ENCODE measurements at regions not wholly inside any gene's neighbourhood (a gene's known extent, or its start where the extent isn't known, plus 50 kb on each side); places are given as distances from the start of the nearest gene placed in this dataset.
"Not testable (repeated sequence)": the region's sequence is repeated elsewhere in the genome, so short reads cannot be mapped to it uniquely, and the experiment has no call there.

DNA sequence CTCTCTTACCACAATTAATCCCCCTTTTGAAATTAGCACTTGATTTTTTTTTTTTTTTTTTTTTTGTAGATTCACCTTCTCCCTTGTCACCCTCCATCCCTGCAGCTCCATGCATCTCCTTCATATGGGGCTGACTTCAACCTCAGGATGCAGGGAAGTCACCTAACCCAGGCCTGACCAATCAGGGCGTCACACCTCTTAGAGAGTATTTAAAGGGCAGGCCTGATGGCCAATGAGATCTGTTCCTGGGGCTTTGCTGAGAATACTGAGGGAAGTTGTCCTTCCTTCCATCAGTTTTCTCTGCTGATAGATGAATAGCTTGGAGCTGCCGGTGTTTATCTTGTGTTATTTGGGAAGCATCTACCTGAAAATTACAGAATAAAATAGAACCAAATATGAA is 1104.7 kb upstream of the TMEM132C start:
- no peak for DNase-seq

GRCh38 chr12:127162902-127163301 is 1104.1 kb upstream of the TMEM132C start:
- DNase-seq = no peak

DNA sequence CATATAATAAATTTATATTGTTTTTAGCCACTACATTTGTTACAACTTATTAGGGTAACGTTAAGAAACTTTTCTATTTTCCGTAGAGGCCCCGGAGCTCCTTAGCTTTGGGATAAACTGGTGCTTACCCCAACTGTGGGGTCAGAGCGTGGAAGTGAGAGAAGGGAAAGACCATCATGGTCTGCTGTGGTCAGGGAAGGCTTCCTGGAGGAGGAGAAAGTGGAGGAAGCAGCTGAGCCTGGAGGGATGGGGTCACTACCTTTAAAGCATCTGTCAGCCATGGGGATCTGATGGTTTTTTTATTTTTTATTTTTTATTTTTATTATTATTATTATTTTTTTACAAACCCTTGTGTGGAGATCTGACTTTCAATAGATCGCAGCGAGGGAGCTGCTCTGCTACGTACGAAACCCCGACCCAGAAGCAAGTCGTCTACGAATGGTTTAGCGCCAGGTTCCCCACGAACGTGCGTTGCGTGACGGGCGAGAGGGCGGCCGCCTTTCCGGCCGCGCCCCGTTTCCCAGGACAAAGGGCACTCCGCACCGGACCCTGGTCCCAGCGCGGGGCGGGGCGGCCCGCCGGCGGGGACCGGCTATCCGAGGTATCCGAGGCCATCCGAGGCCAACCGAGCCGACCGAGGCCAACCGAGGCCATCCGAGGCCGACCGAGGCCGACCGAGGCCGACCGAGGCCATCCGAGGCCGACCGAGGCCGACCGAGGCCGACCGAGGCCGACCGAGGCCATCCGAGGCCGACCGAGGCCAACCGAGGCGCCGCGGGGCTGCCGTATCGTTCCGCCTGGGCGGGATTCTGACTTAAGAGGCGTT is 1101.2 kb upstream of the TMEM132C start:
- DNase-seq = no peak

- DNase-seq = no peak
These were observed 1097.4 kb upstream of the TMEM132C start for GRCh38 chr12:127169321-127170181.

GRCh38 chr12:127170226-127171180 is 1096.5 kb upstream of the TMEM132C start:
- DNase-seq = no peak

DNA sequence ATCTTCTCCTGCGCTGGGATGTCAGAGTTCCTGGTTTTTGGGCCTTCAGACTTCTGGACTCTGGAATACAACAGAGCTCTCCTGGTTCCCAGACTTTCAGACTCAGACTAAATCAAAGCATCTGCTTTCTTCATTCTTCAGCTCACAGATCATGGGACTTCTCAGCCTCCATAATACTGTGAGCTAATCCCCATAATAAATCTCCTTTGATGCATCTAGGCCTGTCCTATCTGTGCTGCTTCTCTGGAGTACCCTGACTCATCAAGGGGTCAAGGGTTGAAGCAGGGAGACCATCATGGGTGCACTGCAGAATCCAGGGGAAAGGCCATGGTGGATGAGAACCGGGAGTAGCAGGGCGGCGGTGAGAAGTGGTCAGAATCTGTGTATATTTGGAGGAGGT is 1094.1 kb upstream of the TMEM132C start:
- no peak for DNase-seq

- not testable (repeated sequence) for DNase-seq
These were observed 1093.0 kb upstream of the TMEM132C start for GRCh38 chr12:127173971-127174370.

- no peak for DNase-seq
These were observed 1092.1 kb upstream of the TMEM132C start for GRCh38 chr12:127174881-127175280.

- DNase-seq = no peak
These were observed 1091.6 kb upstream of the TMEM132C start for GRCh38 chr12:127175361-127175760.

GRCh38 chr12:127176804-127177203 is 1090.2 kb upstream of the TMEM132C start:
- DNase-seq = no peak

DNA sequence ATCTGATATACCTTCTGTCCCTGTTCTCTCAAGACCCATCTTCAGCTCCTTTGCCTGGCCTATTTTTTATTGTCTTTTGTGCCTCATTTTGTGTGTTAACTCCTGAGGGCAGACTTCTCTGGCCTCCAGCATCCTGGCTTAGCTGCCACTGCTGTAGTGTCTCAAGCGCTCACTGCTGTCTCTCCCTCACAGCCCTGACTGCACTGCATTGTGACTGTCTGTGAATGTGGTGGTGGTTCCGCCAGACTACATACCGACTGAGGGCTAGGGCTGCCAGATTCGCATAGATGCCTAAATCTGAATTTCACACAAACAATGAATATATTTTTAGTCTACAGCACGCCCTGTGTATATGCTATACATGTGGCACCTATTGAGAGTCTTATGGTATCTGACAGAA is 1088.9 kb upstream of the TMEM132C start:
- no peak for DNase-seq

GRCh38 chr12:127178463-127178862 is 1088.5 kb upstream of the TMEM132C start:
- no peak for DNase-seq

GRCh38 chr12:127179176-127179575 is 1087.8 kb upstream of the TMEM132C start:
- no peak for DNase-seq

- no peak for DNase-seq
These were observed 1085.0 kb upstream of the TMEM132C start for GRCh38 chr12:127182018-127182417.

DNA sequence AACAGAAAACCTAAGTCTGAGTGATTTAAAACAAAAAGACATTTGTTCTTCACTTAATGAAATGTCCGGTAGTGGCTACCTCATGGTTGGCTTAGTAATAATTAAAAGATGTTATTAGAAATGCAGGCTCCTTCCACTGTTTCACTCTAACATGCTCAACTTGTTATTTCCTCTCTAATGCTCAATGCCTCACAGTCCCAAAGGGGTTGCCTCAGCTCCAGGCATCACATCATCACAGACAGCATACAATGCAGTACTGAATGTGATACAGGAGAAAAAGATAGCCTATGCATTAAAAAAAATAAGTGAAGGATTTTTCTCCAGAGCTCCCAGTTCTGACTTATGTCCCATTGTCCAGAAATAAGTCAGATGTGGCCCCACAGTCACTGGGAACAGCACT is 1077.0 kb upstream of the TMEM132C start:
- DNase-seq = no peak

GRCh38 chr12:127191129-127191528 is 1075.8 kb upstream of the TMEM132C start:
- no peak for DNase-seq

- no peak for DNase-seq
These were observed 1074.6 kb upstream of the TMEM132C start for GRCh38 chr12:127192391-127192790.

GRCh38 chr12:127193341-127193740 is 1073.6 kb upstream of the TMEM132C start:
- no peak for DNase-seq

GRCh38 chr12:127194176-127194575 is 1072.8 kb upstream of the TMEM132C start:
- DNase-seq = no peak

DNA sequence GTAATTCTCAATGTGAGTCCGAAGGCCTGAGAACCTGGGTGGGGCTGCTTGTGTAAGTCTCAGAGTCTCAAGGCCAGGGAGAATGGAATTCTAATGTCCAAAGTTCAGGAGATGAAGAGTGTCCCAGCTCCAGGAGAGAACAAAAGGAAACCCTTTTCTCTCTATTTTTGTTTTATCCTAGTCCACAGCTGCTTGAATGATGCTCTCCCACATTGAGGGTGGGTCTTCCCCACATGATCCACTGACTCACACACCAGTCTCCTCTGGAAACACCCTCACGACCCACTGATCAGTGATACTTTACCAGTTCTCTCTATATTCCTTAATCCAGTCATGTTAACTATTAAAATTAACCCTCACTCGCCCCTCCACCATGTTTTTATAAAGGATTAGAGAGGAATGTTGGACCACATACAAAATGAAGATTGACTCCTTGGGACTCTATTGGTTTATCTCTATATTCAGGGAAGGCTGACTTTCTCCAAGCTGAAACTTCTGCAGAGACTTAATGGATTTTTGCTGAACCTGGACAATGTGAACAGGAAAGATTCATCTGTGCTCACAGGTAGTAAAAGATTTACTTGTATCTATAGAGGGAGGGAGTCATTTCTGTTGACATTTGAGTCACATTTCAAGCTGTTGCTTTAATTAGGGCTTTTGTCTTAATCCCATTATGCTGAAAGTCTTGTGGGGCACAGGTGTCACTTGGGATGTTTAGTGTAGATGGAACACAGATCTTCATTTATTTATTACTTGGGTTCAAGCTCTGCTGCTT is 1061.0 kb upstream of the TMEM132C start:
- DNase-seq = no peak

DNA sequence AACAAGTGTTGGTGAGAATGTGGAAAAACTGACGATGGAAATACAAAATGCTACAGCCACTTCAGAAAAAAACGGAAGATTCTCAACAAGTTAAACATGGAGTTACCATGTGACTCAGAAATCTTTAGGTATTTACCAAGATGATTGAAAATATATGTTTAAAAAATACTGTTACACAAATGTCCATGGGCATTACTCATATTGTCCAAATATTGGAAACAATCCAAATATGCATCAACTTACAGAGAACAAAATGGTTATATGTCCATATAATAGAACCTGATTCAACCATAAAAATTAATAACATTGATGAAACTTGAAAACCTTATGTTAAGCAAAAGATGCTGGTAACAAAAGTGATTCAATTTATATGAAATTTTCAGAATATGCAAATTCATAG is 1057.7 kb upstream of the TMEM132C start:
- no peak for DNase-seq

DNA sequence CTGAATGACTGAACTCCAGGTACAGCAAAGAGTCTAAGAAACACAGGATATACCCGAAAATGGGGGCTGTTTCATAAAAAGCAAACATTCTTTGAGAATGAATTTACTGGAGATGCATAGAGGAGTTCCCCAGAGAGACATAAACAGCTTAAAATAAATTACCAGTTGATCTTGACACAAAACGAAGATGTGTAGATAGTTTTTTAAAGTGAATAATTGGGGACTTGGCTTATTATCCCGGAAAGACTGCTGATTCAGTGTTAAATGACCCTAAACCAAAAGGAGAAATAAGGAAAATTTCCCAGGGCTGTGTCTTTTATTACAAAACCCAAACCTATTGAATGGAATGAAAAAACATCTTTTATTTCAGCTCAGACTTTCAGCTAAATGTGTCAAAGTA is 1052.8 kb upstream of the TMEM132C start:
- no peak for DNase-seq

Measured in GF-D8 (cell line).